ENCODE measurements at regions not wholly inside any gene's neighbourhood (a gene's known extent, or its start where the extent isn't known, plus 50 kb on each side); places are given as distances from the start of the nearest gene placed in this dataset.

DNA sequence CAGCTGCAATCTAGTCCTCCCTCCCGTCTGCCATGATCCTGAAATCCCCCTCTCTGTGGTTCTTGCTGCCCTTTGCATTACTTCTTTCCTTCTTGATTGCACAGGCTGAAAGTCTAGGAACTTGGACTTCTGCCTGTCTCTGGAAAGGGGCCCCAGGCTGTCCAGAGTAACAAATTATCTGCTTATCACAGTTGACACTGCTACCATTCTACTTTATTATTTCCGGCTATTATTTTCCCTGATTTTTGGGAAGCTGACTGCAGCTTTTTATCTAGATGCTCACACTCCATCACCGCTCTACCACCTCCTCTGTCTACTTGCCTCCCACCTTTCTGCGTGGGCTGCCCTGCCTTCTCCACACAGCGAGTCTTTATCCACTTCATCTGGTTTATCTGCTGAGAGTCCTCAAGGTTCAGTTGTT, 202.1 kb upstream of the PLXNA2 start:
- DNase-seq (no peak), ATAC-seq (no peak), FAIRE-seq (no peak)
- Histone ChIP-seq H3K27ac (no peak overlapping the region), H3K4me3 (no peak overlapping the region), H3K9me3 (no peaks in the 10 kb centered on the region), H3K27me3 (no peaks in the 10 kb centered on the region), H3K4me1 (no peaks in the 10 kb centered on the region), H3K36me3 (no peaks in the 10 kb centered on the region)
- 54 to 72% methylated on average over 5 of the region's 5 CpGs for WGBS, 2 donors
- intact Hi-C loops (cut with DNase I), result no loop called here
- TF ChIP-seq, protein P1, sequence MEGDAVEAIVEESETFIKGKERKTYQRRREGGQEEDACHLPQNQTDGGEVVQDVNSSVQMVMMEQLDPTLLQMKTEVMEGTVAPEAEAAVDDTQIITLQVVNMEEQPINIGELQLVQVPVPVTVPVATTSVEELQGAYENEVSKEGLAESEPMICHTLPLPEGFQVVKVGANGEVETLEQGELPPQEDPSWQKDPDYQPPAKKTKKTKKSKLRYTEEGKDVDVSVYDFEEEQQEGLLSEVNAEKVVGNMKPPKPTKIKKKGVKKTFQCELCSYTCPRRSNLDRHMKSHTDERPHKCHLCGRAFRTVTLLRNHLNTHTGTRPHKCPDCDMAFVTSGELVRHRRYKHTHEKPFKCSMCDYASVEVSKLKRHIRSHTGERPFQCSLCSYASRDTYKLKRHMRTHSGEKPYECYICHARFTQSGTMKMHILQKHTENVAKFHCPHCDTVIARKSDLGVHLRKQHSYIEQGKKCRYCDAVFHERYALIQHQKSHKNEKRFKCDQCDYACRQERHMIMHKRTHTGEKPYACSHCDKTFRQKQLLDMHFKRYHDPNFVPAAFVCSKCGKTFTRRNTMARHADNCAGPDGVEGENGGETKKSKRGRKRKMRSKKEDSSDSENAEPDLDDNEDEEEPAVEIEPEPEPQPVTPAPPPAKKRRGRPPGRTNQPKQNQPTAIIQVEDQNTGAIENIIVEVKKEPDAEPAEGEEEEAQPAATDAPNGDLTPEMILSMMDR (IDR thresholded peaks at IDR 0.05), result no peak

DNA sequence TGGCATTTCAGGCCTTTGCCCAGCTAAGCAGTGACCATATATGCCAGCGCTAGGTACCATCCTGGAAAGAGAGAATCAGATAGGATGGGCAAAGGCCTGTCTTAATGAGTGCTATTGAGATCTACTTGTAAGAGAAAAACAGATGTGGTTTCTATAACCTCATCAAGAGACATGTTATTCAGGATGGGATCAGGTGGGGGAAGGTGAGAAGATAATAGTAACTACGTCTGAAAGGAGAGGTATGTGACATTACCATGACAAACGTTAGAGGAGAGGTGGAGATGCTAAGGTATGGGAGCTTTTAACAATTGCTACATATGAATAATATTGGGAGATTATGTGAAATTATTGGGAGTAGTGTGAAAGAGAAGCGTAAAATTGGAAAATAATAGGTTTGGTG, 204.2 kb upstream of the PLXNA2 start:
- intact Hi-C loops (cut with DNase I), result no loop called here
- TF ChIP-seq, protein P1 (IDR thresholded peaks at IDR 0.05), result no peak
- Histone ChIP-seq H3K27me3 (no peaks in the 10 kb centered on the region), H3K36me3 (no peaks in the 10 kb centered on the region), H3K9me3 (no peaks in the 10 kb centered on the region), H3K4me1 (no peaks in the 10 kb centered on the region), H3K27ac (no peak overlapping the region), H3K4me3 (no peak overlapping the region)
- ATAC-seq (no peak), DNase-seq (no peak), FAIRE-seq (no peak)
- WGBS, 2 donors, result 84 to 86% methylated on average over 4 of the region's 4 CpGs

DNA sequence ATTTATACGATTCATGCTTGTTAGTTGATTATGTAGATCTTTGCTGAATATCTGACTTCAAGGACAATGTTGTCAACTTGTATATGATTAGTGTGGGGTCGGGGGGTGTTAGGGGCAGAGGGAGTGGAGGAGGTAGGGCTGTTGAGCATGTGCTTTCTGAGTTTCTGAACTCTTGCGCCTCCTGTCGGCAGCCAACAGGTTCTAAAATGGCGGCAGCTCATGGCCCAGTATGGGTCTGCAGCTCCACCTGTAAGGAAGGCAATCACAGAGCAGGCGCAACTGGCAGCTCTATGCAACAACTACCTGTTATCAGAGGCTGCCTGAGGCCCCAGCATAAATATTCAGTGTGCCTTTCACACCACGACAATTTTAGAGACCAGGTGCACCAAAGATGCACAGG, 205.8 kb upstream of the PLXNA2 start:
- Histone ChIP-seq H3K27me3 (no peaks in the 10 kb centered on the region), H3K36me3 (no peaks in the 10 kb centered on the region), H3K9me3 (no peaks in the 10 kb centered on the region), H3K27ac (no peak overlapping the region), H3K4me1 (no peaks in the 10 kb centered on the region), H3K4me3 (no peak overlapping the region)
- no peak for FAIRE-seq
- ATAC-seq, result no peak
- DNase-seq, result no peak
- TF ChIP-seq, protein P1 (IDR thresholded peaks at IDR 0.05), result no peak
- intact Hi-C loops (cut with DNase I), result no loop called here
- 73 to 79% methylated on average over 7 of the region's 7 CpGs for WGBS, 2 donors

DNA sequence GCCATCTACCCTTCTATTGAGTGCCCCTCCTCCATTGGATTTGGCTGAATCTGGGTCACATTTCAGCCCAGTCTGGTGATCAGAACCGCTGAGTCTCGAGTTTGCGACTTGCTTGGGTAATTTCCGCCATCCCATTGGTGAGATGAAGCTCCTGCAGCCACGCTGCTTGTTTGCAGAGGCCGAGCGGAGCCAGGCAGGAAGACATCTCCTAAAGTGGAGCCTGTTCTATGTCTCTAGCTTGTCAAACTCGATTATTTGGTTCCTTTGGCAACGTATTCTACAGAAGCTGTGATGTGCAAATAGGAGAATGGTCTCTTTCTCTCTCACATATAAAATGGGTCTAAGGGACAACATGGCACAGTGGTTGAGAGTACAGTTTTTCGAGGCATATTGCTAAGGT, 206.8 kb upstream of the PLXNA2 start:
- ATAC-seq, result no peak
- WGBS, 2 donors, result 64 to 69% methylated on average over 10 of the region's 10 CpGs
- Histone ChIP-seq H3K9me3 (no peaks in the 10 kb centered on the region), H3K27ac (no peak overlapping the region), H3K4me3 (no peak overlapping the region), H3K27me3 (no peaks in the 10 kb centered on the region), H3K36me3 (no peaks in the 10 kb centered on the region), H3K4me1 (no peaks in the 10 kb centered on the region)
- intact Hi-C loops (cut with DNase I), result no loop called here
- FAIRE-seq, result no peak
- TF ChIP-seq, protein P1 (IDR thresholded peaks at IDR 0.05), result no peak
- no peak for DNase-seq

DNA sequence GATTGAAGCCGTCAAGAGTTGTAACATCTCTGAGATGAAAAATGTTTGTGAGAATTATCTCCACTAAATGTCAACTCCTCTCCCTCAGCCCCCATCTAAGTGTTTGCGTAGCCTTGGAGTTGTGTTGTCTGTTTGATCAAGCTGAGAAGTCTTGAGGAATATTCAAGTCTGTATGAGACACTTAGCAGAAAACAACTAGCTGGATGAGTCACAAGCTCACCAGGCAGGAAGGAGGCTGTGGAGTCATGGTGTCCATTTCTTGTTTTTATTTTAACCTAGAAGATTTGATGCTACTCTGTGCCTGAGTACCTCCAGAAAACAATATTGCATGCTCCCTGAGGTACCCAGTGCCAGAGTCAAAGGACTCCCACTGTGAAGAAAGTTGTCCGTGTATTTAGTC, 211.6 kb upstream of the PLXNA2 start:
- WGBS, 2 donors, result 41 to 44% methylated on average over 3 of the region's 3 CpGs
- intact Hi-C loops (cut with DNase I), result no loop called here
- no peak overlapping the region for H3K27ac ChIP-seq
- H3K4me3 ChIP-seq, result no peak overlapping the region
- H3K9me3 ChIP-seq, result no peaks in the 10 kb centered on the region
- no peaks in the 10 kb centered on the region for H3K4me1 ChIP-seq
- H3K27me3 ChIP-seq, result peaks cover 0 to 3% (median 0%) of the 10 kb centered on the region in 4 donors
- no peak for ATAC-seq
- H3K36me3 ChIP-seq, result no peaks in the 10 kb centered on the region
- TF ChIP-seq, protein P1 (IDR thresholded peaks at IDR 0.05), result no peak
- DNase-seq, result no peak
- FAIRE-seq, result no peak
